ENCODE measurements at regions not wholly inside any gene's neighbourhood (a gene's known extent, or its start where the extent isn't known, plus 50 kb on each side); places are given as distances from the start of the nearest gene placed in this dataset.
"Not testable (repeated sequence)": the region's sequence is repeated elsewhere in the genome, so short reads cannot be mapped to it uniquely, and the experiment has no call there.

- H3K4me3 ChIP-seq (ENCODE audit: low read depth, low read length): no peak overlapping the region
- no peak for DNase-seq (ENCODE audit: low read depth)
These were observed 117.3 kb upstream of the GRK3 start for GRCh38 chr22:25447067-25447685.

GRCh38 chr22:25447686-25448434, 116.6 kb upstream of the GRK3 start:
- DNase-seq (ENCODE audit: low read depth): peak; percentile 17
- H3K4me3 ChIP-seq (ENCODE audit: low read depth, low read length): peak overlapping the region; percentile 97

- H3K4me3 ChIP-seq (ENCODE audit: low read depth, low read length): peak overlapping the region; percentile 97
- DNase-seq (ENCODE audit: low read depth): no peak
These were observed 115.9 kb upstream of the GRK3 start for GRCh38 chr22:25448435-25449051.

- no peak overlapping the region for H3K4me3 ChIP-seq (ENCODE audit: low read depth, low read length)
- no peak for DNase-seq (ENCODE audit: low read depth)
These were observed 114.6 kb upstream of the GRK3 start for GRCh38 chr22:25449781-25450317.

- H3K4me3 ChIP-seq (ENCODE audit: low read depth, low read length): no peak overlapping the region
- no peak for DNase-seq (ENCODE audit: low read depth)
These were observed 112.9 kb upstream of the GRK3 start for GRCh38 chr22:25451480-25452114.

- no peak for DNase-seq (ENCODE audit: low read depth)
- no peak overlapping the region for H3K4me3 ChIP-seq (ENCODE audit: low read depth, low read length)
These were observed 112.3 kb upstream of the GRK3 start for GRCh38 chr22:25452116-25452700.

GRCh38 chr22:25453058-25453457, 111.4 kb upstream of the GRK3 start:
- DNase-seq (ENCODE audit: low read depth): no peak
- H3K4me3 ChIP-seq (ENCODE audit: low read depth, low read length): no peak overlapping the region

- H3K4me3 ChIP-seq (ENCODE audit: low read depth, low read length): no peak overlapping the region
- DNase-seq (ENCODE audit: low read depth): no peak
These were observed 110.9 kb upstream of the GRK3 start for GRCh38 chr22:25453557-25453956.

- DNase-seq (ENCODE audit: low read depth); H3K4me3 ChIP-seq (ENCODE audit: low read depth, low read length): not testable (repeated sequence)
These were observed 108.0 kb upstream of the GRK3 start for GRCh38 chr22:25456300-25457043.

GRCh38 chr22:25458631-25459030, 105.8 kb upstream of the GRK3 start:
- DNase-seq (ENCODE audit: low read depth); H3K4me3 ChIP-seq (ENCODE audit: low read depth, low read length): not testable (repeated sequence)

GRCh38 chr22:25460682-25461081, 103.8 kb upstream of the GRK3 start:
- not testable (repeated sequence) for DNase-seq (ENCODE audit: low read depth); H3K4me3 ChIP-seq (ENCODE audit: low read depth, low read length)

- DNase-seq (ENCODE audit: low read depth): no peak
- no peak overlapping the region for H3K4me3 ChIP-seq (ENCODE audit: low read depth, low read length)
These were observed 103.2 kb upstream of the GRK3 start for GRCh38 chr22:25461301-25461700.

- not testable (repeated sequence) for H3K4me3 ChIP-seq (ENCODE audit: low read depth, low read length)
- DNase-seq (ENCODE audit: low read depth): peak; percentile 12
These were observed 101.8 kb upstream of the GRK3 start for GRCh38 chr22:25462474-25463346.

- H3K4me3 ChIP-seq (ENCODE audit: low read depth, low read length); DNase-seq (ENCODE audit: low read depth): not testable (repeated sequence)
These were observed 101.2 kb upstream of the GRK3 start for GRCh38 chr22:25463347-25463628.

GRCh38 chr22:25464326-25464725, 100.1 kb upstream of the GRK3 start:
- not testable (repeated sequence) for H3K4me3 ChIP-seq (ENCODE audit: low read depth, low read length); DNase-seq (ENCODE audit: low read depth)

GRCh38 chr22:25465949-25466348, 98.5 kb upstream of the GRK3 start:
- DNase-seq (ENCODE audit: low read depth): no peak
- H3K4me3 ChIP-seq (ENCODE audit: low read depth, low read length): no peak overlapping the region

GRCh38 chr22:25472382-25472781, 92.1 kb upstream of the GRK3 start:
- DNase-seq (ENCODE audit: low read depth): no peak
- H3K4me3 ChIP-seq (ENCODE audit: low read depth, low read length): no peak overlapping the region

- no peak overlapping the region for H3K4me3 ChIP-seq (ENCODE audit: low read depth, low read length)
- DNase-seq (ENCODE audit: low read depth): no peak
These were observed 89.0 kb upstream of the GRK3 start for GRCh38 chr22:25475257-25476022.
